ENCODE measurements at regions not wholly inside any gene's neighbourhood (a gene's known extent, or its start where the extent isn't known, plus 50 kb on each side); places are given as distances from the start of the nearest gene placed in this dataset.

GRCh38 chr3:4047366-4047765, 248.1 kb downstream of the LRRN1 start:
- Histone ChIP-seq H3K4me2 (ENCODE audit: unreplicated experiment) (no peak overlapping the region), H3K4me3 (no peak overlapping the region), H3K9me3 (ENCODE audit: low read depth) (no peaks in the 10 kb centered on the region), H3K9ac (no peak overlapping the region), H4K20me1 (ENCODE audit: insufficient read depth) (no peaks in the 10 kb centered on the region), H3K36me3 (ENCODE audit: low read depth) (no peaks in the 10 kb centered on the region), H3K79me2 (ENCODE audit: insufficient read depth) (no peaks in the 10 kb centered on the region), H3K27ac (no peak overlapping the region), H3K4me1 (ENCODE audit: insufficient read depth) (no peaks in the 10 kb centered on the region), H3K9me2 (ENCODE audit: insufficient read depth) (no peaks in the 10 kb centered on the region), H3F3A (ENCODE audit: insufficient read depth) (no peaks in the 10 kb centered on the region), H2AFZ (no peak overlapping the region), H3K27me3 (replicated peaks; ENCODE audit: insufficient read depth) (no peaks in the 10 kb centered on the region)
- DNase-seq = no peak
- in situ Hi-C loops (cut with MboI) = no loop called here
- TF ChIP-seq EZH2 (IDR thresholded peaks at IDR 0.05; ENCODE audit: insufficient read depth, poor library complexity, severe bottlenecking) = no peak
- no peak for TF ChIP-seq EZH2phosphoT487 (IDR thresholded peaks at IDR 0.05; ENCODE audit: insufficient read depth, low read depth)
- WGBS, 2 experiments (ENCODE audit: low coverage in 1 of 2, low lambda C conversion rate in 2 of 2, missing lambda C conversion rate in 2 of 2) = 63 to 64% methylated on average over 1 of the region's 1 CpG

GRCh38 chr3:4052706-4053105, 250.5 kb upstream of the SETMAR start:
- Histone ChIP-seq H3K27ac (no peak overlapping the region), H2AFZ (no peak overlapping the region), H3K4me2 (ENCODE audit: unreplicated experiment) (no peak overlapping the region), H3K27me3 (replicated peaks; ENCODE audit: insufficient read depth) (no peaks in the 10 kb centered on the region), H3K4me1 (ENCODE audit: insufficient read depth) (no peaks in the 10 kb centered on the region), H3K4me3 (no peak overlapping the region), H3K79me2 (ENCODE audit: insufficient read depth) (no peaks in the 10 kb centered on the region), H3F3A (ENCODE audit: insufficient read depth) (no peaks in the 10 kb centered on the region), H4K20me1 (ENCODE audit: insufficient read depth) (no peaks in the 10 kb centered on the region), H3K9me2 (ENCODE audit: insufficient read depth) (no peaks in the 10 kb centered on the region), H3K9ac (no peak overlapping the region), H3K9me3 (ENCODE audit: low read depth) (no peaks in the 10 kb centered on the region), H3K36me3 (ENCODE audit: low read depth) (no peaks in the 10 kb centered on the region)
- TF ChIP-seq EZH2phosphoT487 (IDR thresholded peaks at IDR 0.05; ENCODE audit: insufficient read depth, low read depth) = no peak
- TF ChIP-seq EZH2 (IDR thresholded peaks at IDR 0.05; ENCODE audit: insufficient read depth, poor library complexity, severe bottlenecking) = no peak
- 47 to 63% methylated on average over 1 of the region's 1 CpG for WGBS, 2 experiments (ENCODE audit: low coverage in 1 of 2, low lambda C conversion rate in 2 of 2, missing lambda C conversion rate in 2 of 2)
- in situ Hi-C loops (cut with MboI) = no loop called here
- DNase-seq = no peak

- H3K9ac ChIP-seq = no peak overlapping the region
- in situ Hi-C loops (cut with MboI) = no loop called here
- WGBS, 2 experiments (ENCODE audit: low coverage in 1 of 2, low lambda C conversion rate in 2 of 2, missing lambda C conversion rate in 2 of 2) = 10 to 19% methylated on average over 2 of the region's 2 CpGs
- no peaks in the 10 kb centered on the region for H3K9me3 ChIP-seq (ENCODE audit: low read depth)
- H3K79me2 ChIP-seq (ENCODE audit: insufficient read depth) = no peaks in the 10 kb centered on the region
- H3K36me3 ChIP-seq (ENCODE audit: low read depth) = no peaks in the 10 kb centered on the region
- H3F3A ChIP-seq (ENCODE audit: insufficient read depth) = no peaks in the 10 kb centered on the region
- DNase-seq = no peak
- no peaks in the 10 kb centered on the region for H4K20me1 ChIP-seq (ENCODE audit: insufficient read depth)
- H2AFZ ChIP-seq = no peak overlapping the region
- no peaks in the 10 kb centered on the region for H3K4me1 ChIP-seq (ENCODE audit: insufficient read depth)
- no peak overlapping the region for H3K27ac ChIP-seq
- H3K4me2 ChIP-seq (ENCODE audit: unreplicated experiment) = no peak overlapping the region
- H3K9me2 ChIP-seq (ENCODE audit: insufficient read depth) = no peaks in the 10 kb centered on the region
- TF ChIP-seq EZH2 (IDR thresholded peaks at IDR 0.05; ENCODE audit: insufficient read depth, poor library complexity, severe bottlenecking) = no peak
- TF ChIP-seq EZH2phosphoT487 (IDR thresholded peaks at IDR 0.05; ENCODE audit: insufficient read depth, low read depth) = no peak
- H3K27me3 ChIP-seq (replicated peaks; ENCODE audit: insufficient read depth) = no peaks in the 10 kb centered on the region
- H3K4me3 ChIP-seq = no peak overlapping the region
Observed at GRCh38 chr3:4053975-4054374, 249.2 kb upstream of the SETMAR start.

- H3K79me2 ChIP-seq (ENCODE audit: insufficient read depth) = no peaks in the 10 kb centered on the region
- no peaks in the 10 kb centered on the region for H3K4me1 ChIP-seq (ENCODE audit: insufficient read depth)
- H3K27me3 ChIP-seq (replicated peaks; ENCODE audit: insufficient read depth) = no peaks in the 10 kb centered on the region
- no peaks in the 10 kb centered on the region for H4K20me1 ChIP-seq (ENCODE audit: insufficient read depth)
- no peak overlapping the region for H3K9ac ChIP-seq
- no peaks in the 10 kb centered on the region for H3K9me3 ChIP-seq (ENCODE audit: low read depth)
- no peak for DNase-seq
- H3K4me3 ChIP-seq = no peak overlapping the region
- WGBS, 2 experiments (ENCODE audit: low coverage in 1 of 2, low lambda C conversion rate in 2 of 2, missing lambda C conversion rate in 2 of 2) = 24 to 41% methylated on average over 5 of the region's 5 CpGs
- no peak overlapping the region for H3K27ac ChIP-seq
- TF ChIP-seq EZH2phosphoT487 (IDR thresholded peaks at IDR 0.05; ENCODE audit: insufficient read depth, low read depth) (no peak), EZH2 (IDR thresholded peaks at IDR 0.05; ENCODE audit: insufficient read depth, poor library complexity, severe bottlenecking) (no peak)
- no peaks in the 10 kb centered on the region for H3F3A ChIP-seq (ENCODE audit: insufficient read depth)
- in situ Hi-C loops (cut with MboI) = no loop called here
- no peaks in the 10 kb centered on the region for H3K36me3 ChIP-seq (ENCODE audit: low read depth)
- no peak overlapping the region for H3K4me2 ChIP-seq (ENCODE audit: unreplicated experiment)
- H3K9me2 ChIP-seq (ENCODE audit: insufficient read depth) = no peaks in the 10 kb centered on the region
- H2AFZ ChIP-seq = no peak overlapping the region
Observed at GRCh38 chr3:4060064-4060463, 243.1 kb upstream of the SETMAR start.

- no peaks in the 10 kb centered on the region for H3K79me2 ChIP-seq (ENCODE audit: insufficient read depth)
- DNase-seq = no peak
- H3K4me2 ChIP-seq (ENCODE audit: unreplicated experiment) = no peak overlapping the region
- no peaks in the 10 kb centered on the region for H3F3A ChIP-seq (ENCODE audit: insufficient read depth)
- no peaks in the 10 kb centered on the region for H3K9me2 ChIP-seq (ENCODE audit: insufficient read depth)
- in situ Hi-C loops (cut with MboI) = no loop called here
- no peaks in the 10 kb centered on the region for H3K9me3 ChIP-seq (ENCODE audit: low read depth)
- no peaks in the 10 kb centered on the region for H3K4me1 ChIP-seq (ENCODE audit: insufficient read depth)
- no peak for TF ChIP-seq EZH2 (IDR thresholded peaks at IDR 0.05; ENCODE audit: insufficient read depth, poor library complexity, severe bottlenecking)
- no peak for TF ChIP-seq EZH2phosphoT487 (IDR thresholded peaks at IDR 0.05; ENCODE audit: insufficient read depth, low read depth)
- H3K9ac ChIP-seq = no peak overlapping the region
- no peak overlapping the region for H3K4me3 ChIP-seq
- no peak overlapping the region for H2AFZ ChIP-seq
- WGBS, 2 experiments (ENCODE audit: low coverage in 1 of 2, low lambda C conversion rate in 2 of 2, missing lambda C conversion rate in 2 of 2) = 71 to 78% methylated on average over 1 of the region's 1 CpG
- no peaks in the 10 kb centered on the region for H3K27me3 ChIP-seq (replicated peaks; ENCODE audit: insufficient read depth)
- no peaks in the 10 kb centered on the region for H3K36me3 ChIP-seq (ENCODE audit: low read depth)
- H3K27ac ChIP-seq = no peak overlapping the region
- H4K20me1 ChIP-seq (ENCODE audit: insufficient read depth) = no peaks in the 10 kb centered on the region
Observed at GRCh38 chr3:4060603-4061002, 242.6 kb upstream of the SETMAR start.

All from GM23248 (cell line).